ENCODE measurements at regions not wholly inside any gene's neighbourhood (a gene's known extent, or its start where the extent isn't known, plus 50 kb on each side); places are given as distances from the start of the nearest gene placed in this dataset.

- TF ChIP-seq CTCF (IDR thresholded peaks at IDR 0.05): no peak
- no peak for TF ChIP-seq POLR2A (IDR thresholded peaks at IDR 0.05)
Measured at GRCh38 chr6:1468126-1468525, 78.8 kb downstream of the FOXF2 start.
